Smooth muscle cell (in vitro differentiated cells): ENCODE measurements at regions not wholly inside any gene's neighbourhood (a gene's known extent, or its start where the extent isn't known, plus 50 kb on each side); places are given as distances from the start of the nearest gene placed in this dataset.

ENCODE experiments used
- DNase-seq: peaks from one replicate; lab custom pipeline; 2025; ENCODE audit not compliant: unreplicated experiment; lab: John Stamatoyannopoulos, UW
- H2AFZ ChIP-seq: fragments of 200-600 bp; sonication (generic); 2 replicates; pipeline ENCODE4 v1.6.0; 2016; ENCODE audit warnings: antibody characterized with exemption, low read depth, mild to moderate bottlenecking
- H3F3A ChIP-seq: fragments of 200-600 bp; sonication (generic); 2 replicates; pipeline ENCODE4 v1.6.0; 2017; ENCODE audit warnings: antibody characterized with exemption, low read depth
- H3K27ac ChIP-seq: fragments of 200-600 bp; sonication (generic); 2 replicates; pipeline ENCODE4 v1.5.1; 2016; ENCODE audit warnings: low read depth, mild to moderate bottlenecking
- H3K27me3 ChIP-seq: fragments of 200-600 bp; sonication (generic); 2 replicates; pipeline ENCODE4 v1.6.1; 2016; ENCODE audit warnings: low read depth, mild to moderate bottlenecking
- H3K36me3 ChIP-seq: fragments of 200-600 bp; sonication (generic); 2 replicates; pipeline ENCODE4 v1.5.1; 2016; ENCODE audit warnings: low read depth
- H3K4me1 ChIP-seq: fragments of 200-600 bp; sonication (generic); 2 replicates; pipeline ENCODE4 v1.5.1; 2016; ENCODE audit warnings: low read depth
- H3K4me2 ChIP-seq: fragments of 200-600 bp; sonication (generic); 2 replicates; pipeline ENCODE4 v1.6.0; 2016; ENCODE audit warnings: mild to moderate bottlenecking
- H3K4me3 ChIP-seq: fragments of 200-600 bp; sonication (generic); 2 replicates; pipeline ENCODE4 v1.5.1; 2016; ENCODE audit warnings: mild to moderate bottlenecking
- H3K79me2 ChIP-seq: fragments of 200-600 bp; sonication (generic); 2 replicates; pipeline ENCODE4 v1.6.0; 2016; ENCODE audit warnings: low read depth, mild to moderate bottlenecking
- H3K9ac ChIP-seq: fragments of 200-600 bp; sonication (generic); 2 replicates; pipeline ENCODE4 v1.6.0; 2016; ENCODE audit warnings: low read depth
- H3K9me3 ChIP-seq: fragments of 200-600 bp; sonication (generic); replicated peaks from 2 replicates; pipeline ENCODE4 v1.5.1; 2016; ENCODE audit warnings: low read depth
- H4K20me1 ChIP-seq: fragments of 200-600 bp; sonication (generic); 2 replicates; pipeline ENCODE4 v1.6.0; 2016; ENCODE audit warnings: low read depth
- WGBS: methylation state at CpG from one replicate; pipeline ENCODE4 v1.1.7; 2016; ENCODE audit warnings: low lambda C conversion rate; 5-methylcytosine and 5-hydroxymethylcytosine counted together
- TF ChIP-seq, protein P1 (sequence below): fragments of 200-600 bp; sonication (generic); IDR thresholded peaks from 2 replicates; pipeline ENCODE4 v1.5.1; 2017; ENCODE audit warnings: borderline replicate concordance, mild to moderate bottlenecking, antibody characterized with exemption; ENCODE audit not compliant: insufficient read depth, poor library complexity, severe bottlenecking

DNA sequence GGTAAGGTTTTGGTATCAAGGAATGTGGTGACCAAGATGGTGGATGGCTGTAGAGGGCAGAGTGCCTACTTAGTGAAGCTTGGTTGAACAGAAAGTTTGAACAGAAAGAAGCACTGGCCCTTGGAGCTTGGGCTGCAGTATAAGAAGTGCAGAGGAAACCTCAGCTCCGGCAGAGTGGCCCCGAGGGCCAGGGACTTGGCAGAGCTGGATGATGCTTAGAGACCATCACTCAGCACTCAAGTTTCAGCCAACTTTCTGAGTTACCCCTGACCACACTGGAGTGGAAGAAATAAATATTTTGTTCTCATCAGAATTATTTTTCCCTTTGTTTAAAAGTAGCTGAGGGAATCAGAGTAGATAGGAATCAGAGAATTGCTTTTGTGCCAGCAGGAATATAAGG is 336.7 kb downstream of the C7orf25 start:
- Histone ChIP-seq H3K27ac (no peak overlapping the region), H3K27me3 (no peaks in the 10 kb centered on the region), H3F3A (no peaks in the 10 kb centered on the region), H4K20me1 (no peaks in the 10 kb centered on the region), H3K79me2 (no peaks in the 10 kb centered on the region), H3K4me2 (peak overlapping the region; percentile 72), H3K36me3 (no peaks in the 10 kb centered on the region), H3K9me3 (peaks cover 5% of the 10 kb centered on the region), H3K9ac (no peak overlapping the region), H3K4me3 (no peak overlapping the region), H2AFZ (peak overlapping the region; percentile 64), H3K4me1 (peaks cover 11% of the 10 kb centered on the region)
- 85% methylated on average over 2 of the region's 2 CpGs for WGBS
- DNase-seq: no peak
- TF ChIP-seq, protein P1, sequence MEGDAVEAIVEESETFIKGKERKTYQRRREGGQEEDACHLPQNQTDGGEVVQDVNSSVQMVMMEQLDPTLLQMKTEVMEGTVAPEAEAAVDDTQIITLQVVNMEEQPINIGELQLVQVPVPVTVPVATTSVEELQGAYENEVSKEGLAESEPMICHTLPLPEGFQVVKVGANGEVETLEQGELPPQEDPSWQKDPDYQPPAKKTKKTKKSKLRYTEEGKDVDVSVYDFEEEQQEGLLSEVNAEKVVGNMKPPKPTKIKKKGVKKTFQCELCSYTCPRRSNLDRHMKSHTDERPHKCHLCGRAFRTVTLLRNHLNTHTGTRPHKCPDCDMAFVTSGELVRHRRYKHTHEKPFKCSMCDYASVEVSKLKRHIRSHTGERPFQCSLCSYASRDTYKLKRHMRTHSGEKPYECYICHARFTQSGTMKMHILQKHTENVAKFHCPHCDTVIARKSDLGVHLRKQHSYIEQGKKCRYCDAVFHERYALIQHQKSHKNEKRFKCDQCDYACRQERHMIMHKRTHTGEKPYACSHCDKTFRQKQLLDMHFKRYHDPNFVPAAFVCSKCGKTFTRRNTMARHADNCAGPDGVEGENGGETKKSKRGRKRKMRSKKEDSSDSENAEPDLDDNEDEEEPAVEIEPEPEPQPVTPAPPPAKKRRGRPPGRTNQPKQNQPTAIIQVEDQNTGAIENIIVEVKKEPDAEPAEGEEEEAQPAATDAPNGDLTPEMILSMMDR: no peak

DNA sequence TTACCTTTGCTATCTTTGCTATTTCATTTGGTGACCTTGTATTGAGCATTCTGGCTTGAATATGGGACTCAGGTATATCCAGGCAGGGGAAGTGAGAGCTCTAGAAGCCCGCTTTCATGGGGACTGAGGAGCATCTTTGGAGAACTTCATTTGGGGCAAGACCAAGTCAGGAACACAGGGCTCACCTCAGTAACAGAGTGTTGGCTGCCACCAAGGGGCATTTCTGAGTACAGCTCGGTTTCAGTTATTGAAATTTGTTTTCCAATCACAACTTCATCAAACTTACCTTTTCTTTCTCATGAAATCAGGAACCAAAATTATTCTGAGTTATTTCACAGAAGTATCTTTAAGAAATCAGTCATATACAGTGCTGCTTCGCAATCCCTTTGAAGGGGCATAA is 337.2 kb downstream of the C7orf25 start:
- TF ChIP-seq, protein P1: peak; percentile 29
- H4K20me1 ChIP-seq: no peaks in the 10 kb centered on the region
- no peak overlapping the region for H3K9ac ChIP-seq
- no peaks in the 10 kb centered on the region for H3K27me3 ChIP-seq
- no peak overlapping the region for H3K4me3 ChIP-seq
- WGBS: 94% methylated on average over 3 of the region's 3 CpGs
- no peaks in the 10 kb centered on the region for H3K79me2 ChIP-seq
- H3K4me1 ChIP-seq: peaks cover 11% of the 10 kb centered on the region
- no peak overlapping the region for H3K27ac ChIP-seq
- peak overlapping the region; percentile 72 for H3K4me2 ChIP-seq
- no peaks in the 10 kb centered on the region for H3F3A ChIP-seq
- H3K9me3 ChIP-seq: peaks cover 5% of the 10 kb centered on the region
- H3K36me3 ChIP-seq: no peaks in the 10 kb centered on the region
- peak overlapping the region; percentile 64 for H2AFZ ChIP-seq
- DNase-seq: no peak

DNA sequence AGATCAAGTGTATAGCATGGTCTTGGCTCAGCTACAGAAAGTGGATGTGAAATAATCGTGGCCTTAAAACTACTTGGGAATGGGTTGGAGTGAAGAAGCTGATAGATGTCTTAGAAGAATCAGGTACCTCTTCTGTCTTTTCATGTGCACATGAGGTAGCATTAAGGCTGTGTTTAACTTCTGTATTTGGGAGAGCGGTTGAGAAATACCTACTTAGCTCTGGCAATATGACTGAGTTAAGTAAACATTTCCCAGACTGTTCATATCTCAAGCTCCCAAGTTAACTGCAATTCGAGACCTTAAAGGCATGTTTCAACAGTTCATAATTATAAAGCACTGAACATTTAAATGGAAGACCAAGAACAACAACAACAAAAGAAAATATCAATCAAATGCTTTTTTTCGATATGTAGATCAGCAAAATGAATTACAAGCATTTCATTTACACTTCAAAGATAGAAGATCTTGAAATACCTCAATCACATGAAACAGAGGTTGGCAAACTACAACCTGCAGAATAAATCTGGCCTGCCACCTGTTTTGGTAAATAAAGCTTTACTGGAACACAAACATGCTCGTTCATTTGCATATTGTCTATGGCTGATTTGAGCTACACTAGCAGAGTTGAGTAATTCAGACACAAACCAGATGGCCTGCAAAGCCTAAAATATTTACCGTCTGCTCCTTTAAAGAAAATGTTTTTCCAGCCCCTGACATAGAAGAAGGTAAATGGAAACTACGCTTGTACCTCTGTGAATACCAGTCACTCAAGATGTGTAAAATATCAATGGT is 337.1 kb upstream of the GLI3 start:
- H3K27me3 ChIP-seq: no peaks in the 10 kb centered on the region
- TF ChIP-seq, protein P1: no peak
- 41% methylated on average over 7 of the region's 7 CpGs for WGBS
- no peak overlapping the region for H3K9ac ChIP-seq
- no peak for DNase-seq
- H4K20me1 ChIP-seq: no peaks in the 10 kb centered on the region
- no peaks in the 10 kb centered on the region for H3K36me3 ChIP-seq
- peak overlapping the region; percentile 72 for H3K4me2 ChIP-seq
- H3K4me3 ChIP-seq: no peak overlapping the region
- peaks cover 5% of the 10 kb centered on the region for H3K9me3 ChIP-seq
- peak overlapping the region; percentile 26 for H3K27ac ChIP-seq
- H3F3A ChIP-seq: no peaks in the 10 kb centered on the region
- peaks cover 11% of the 10 kb centered on the region for H3K4me1 ChIP-seq
- H3K79me2 ChIP-seq: no peaks in the 10 kb centered on the region
- peak overlapping the region; percentile 64 for H2AFZ ChIP-seq

DNA sequence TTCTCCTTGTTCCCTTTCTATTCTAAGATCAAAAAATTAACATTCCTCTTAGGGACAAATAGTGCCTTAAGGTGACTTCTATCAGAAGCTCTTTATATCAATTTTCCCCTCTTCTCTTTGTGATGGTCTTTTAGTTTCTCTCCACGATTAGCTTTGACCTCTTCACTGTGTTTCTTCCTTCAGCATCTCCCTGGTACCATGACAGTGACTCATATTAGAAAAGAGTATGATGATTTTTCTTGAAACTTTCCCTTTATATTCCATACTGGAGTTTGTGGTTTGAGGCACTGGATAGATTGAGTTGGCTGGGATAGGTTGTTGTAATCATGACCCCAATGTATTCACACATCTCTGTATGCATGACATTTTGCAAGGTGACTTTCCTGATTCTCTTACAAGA is 335.6 kb upstream of the GLI3 start:
- TF ChIP-seq, protein P1: no peak
- Histone ChIP-seq H2AFZ (no peak overlapping the region), H3K4me3 (no peak overlapping the region), H3K9me3 (no peaks in the 10 kb centered on the region), H3K4me2 (no peak overlapping the region), H3K36me3 (no peaks in the 10 kb centered on the region), H3K27ac (no peak overlapping the region), H4K20me1 (no peaks in the 10 kb centered on the region), H3K4me1 (peaks cover 11% of the 10 kb centered on the region), H3K9ac (no peak overlapping the region), H3K79me2 (no peaks in the 10 kb centered on the region), H3F3A (no peaks in the 10 kb centered on the region), H3K27me3 (no peaks in the 10 kb centered on the region)
- 81% methylated on average over 1 of the region's 1 CpG for WGBS
- DNase-seq: no peak
